ENCODE measurements at regions not wholly inside any gene's neighbourhood (a gene's known extent, or its start where the extent isn't known, plus 50 kb on each side); places are given as distances from the start of the nearest gene placed in this dataset.

- intact Hi-C loops (cut with DNase I; ENCODE audit: low total_unique reads), result no loop called here
- H3K27me3 ChIP-seq, result no peaks in the 10 kb centered on the region
- no peak overlapping the region for H3K27ac ChIP-seq
- H3K4me1 ChIP-seq, result no peaks in the 10 kb centered on the region
- H3K4me3 ChIP-seq, result no peak overlapping the region
- TF ChIP-seq CTCF (IDR thresholded peaks at IDR 0.05), result no peak
- H3K9me3 ChIP-seq, result no peaks in the 10 kb centered on the region
- H3K36me3 ChIP-seq, result no peaks in the 10 kb centered on the region
- DNase-seq, result no peak
Measured at GRCh38 chr10:113434315-113434714, 118.5 kb upstream of the HABP2 start.

- Histone ChIP-seq H3K4me3 (no peak overlapping the region), H3K27ac (no peak overlapping the region), H3K36me3 (no peaks in the 10 kb centered on the region), H3K4me1 (no peaks in the 10 kb centered on the region), H3K27me3 (no peaks in the 10 kb centered on the region), H3K9me3 (no peaks in the 10 kb centered on the region)
- DNase-seq, result no peak
- intact Hi-C loops (cut with DNase I; ENCODE audit: low total_unique reads), result no loop called here
- TF ChIP-seq CTCF (IDR thresholded peaks at IDR 0.05), result no peak
Measured at GRCh38 chr10:113434950-113435349, 117.9 kb upstream of the HABP2 start.

GRCh38 chr10:113435881-113436280 lies 117.0 kb upstream of the HABP2 start:
- intact Hi-C loops (cut with DNase I; ENCODE audit: low total_unique reads), result no loop called here
- peak in 1 of 2 donors; percentile 45 for DNase-seq
- no peak overlapping the region for H3K4me3 ChIP-seq
- H3K4me1 ChIP-seq, result no peaks in the 10 kb centered on the region
- H3K9me3 ChIP-seq, result no peaks in the 10 kb centered on the region
- no peaks in the 10 kb centered on the region for H3K36me3 ChIP-seq
- no peaks in the 10 kb centered on the region for H3K27me3 ChIP-seq
- no peak overlapping the region for H3K27ac ChIP-seq
- TF ChIP-seq CTCF (IDR thresholded peaks at IDR 0.05), result no peak

- DNase-seq, result no peak
- Histone ChIP-seq H3K27ac (no peak overlapping the region), H3K27me3 (no peaks in the 10 kb centered on the region), H3K9me3 (no peaks in the 10 kb centered on the region), H3K4me3 (no peak overlapping the region), H3K36me3 (no peaks in the 10 kb centered on the region), H3K4me1 (no peaks in the 10 kb centered on the region)
- intact Hi-C loops (cut with DNase I; ENCODE audit: low total_unique reads), result no loop called here
- no peak for TF ChIP-seq CTCF (IDR thresholded peaks at IDR 0.05)
Measured at GRCh38 chr10:113436851-113437250, 116.0 kb upstream of the HABP2 start.

- peak in 1 of 2 donors; percentile 17 for DNase-seq
- Histone ChIP-seq H3K27me3 (no peaks in the 10 kb centered on the region), H3K27ac (no peak overlapping the region), H3K9me3 (no peaks in the 10 kb centered on the region), H3K36me3 (no peaks in the 10 kb centered on the region), H3K4me1 (no peaks in the 10 kb centered on the region), H3K4me3 (no peak overlapping the region)
- TF ChIP-seq CTCF (IDR thresholded peaks at IDR 0.05), result no peak
- intact Hi-C loops (cut with DNase I; ENCODE audit: low total_unique reads), result no loop called here
Measured at GRCh38 chr10:113438652-113439051, 114.2 kb upstream of the HABP2 start.

GRCh38 chr10:113441220-113441619 lies 111.6 kb upstream of the HABP2 start:
- no peak for DNase-seq
- intact Hi-C loops (cut with DNase I; ENCODE audit: low total_unique reads), result no loop called here

More at GRCh38 chr10:113441220-113441619, 111.6 kb upstream of the HABP2 start:
- TF ChIP-seq CTCF (IDR thresholded peaks at IDR 0.05), result peak; percentile 33 to 38
- Histone ChIP-seq H3K4me1 (no peaks in the 10 kb centered on the region), H3K27me3 (no peaks in the 10 kb centered on the region), H3K27ac (no peak overlapping the region), H3K4me3 (no peak overlapping the region), H3K9me3 (no peaks in the 10 kb centered on the region), H3K36me3 (no peaks in the 10 kb centered on the region)

Data from tibial artery (tissue), 4 donors.